Stimulated activated CD8-positive, alpha-beta memory T cell treated with anti-CD3 and anti-CD28 coated beads, Interleukin-15, amount 100 ng/mL, for 24 hours (primary cell): ENCODE measurements at regions not wholly inside any gene's neighbourhood (a gene's known extent, or its start where the extent isn't known, plus 50 kb on each side); places are given as distances from the start of the nearest gene placed in this dataset.

Experiments
- DNase-seq: peaks from one replicate; pipeline ENCODE4 v3.0.0-alpha.2; 2020; ENCODE audit warnings: low read depth

DNA sequence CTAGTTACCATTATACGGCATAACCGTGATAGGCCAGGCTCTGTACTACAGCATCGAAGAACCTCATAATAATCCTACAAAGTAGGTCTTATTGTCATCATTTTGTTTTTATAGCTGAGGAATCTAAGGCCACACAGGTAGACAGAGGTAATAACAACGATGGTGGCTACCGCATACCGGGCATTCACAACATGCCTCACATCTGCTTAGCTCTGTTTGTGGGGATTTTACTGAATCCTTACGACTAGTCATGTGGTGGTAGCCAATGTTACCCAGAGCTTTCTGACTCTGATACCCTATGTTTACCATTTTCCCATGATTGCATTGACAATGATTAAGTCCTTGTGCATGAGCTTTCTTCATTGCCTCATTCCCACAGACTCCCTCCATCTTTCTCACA, 269.4 kb downstream of the TCF7L2 start:
- DNase-seq = no peak

DNA sequence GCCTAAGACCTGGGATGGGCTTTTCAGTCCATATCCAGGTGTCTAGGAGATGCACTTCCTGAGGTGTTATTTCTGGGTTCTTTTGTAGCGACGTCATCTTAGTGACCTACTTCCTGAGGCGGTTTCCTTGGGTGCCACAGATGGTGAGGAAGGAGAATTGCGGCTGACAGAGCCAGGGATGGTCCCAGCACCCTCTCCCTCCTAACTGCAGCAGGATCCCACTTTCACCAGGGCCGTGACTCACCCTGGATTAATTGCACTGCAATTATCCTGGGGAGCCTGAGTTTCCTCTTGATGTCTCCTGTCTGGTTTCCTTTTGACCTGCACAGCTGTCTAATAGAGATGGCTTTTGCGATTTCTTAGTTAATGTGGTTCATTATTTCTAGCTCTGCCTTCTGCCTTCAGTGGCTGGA, 271.7 kb downstream of the TCF7L2 start:
- DNase-seq = no peak

DNA sequence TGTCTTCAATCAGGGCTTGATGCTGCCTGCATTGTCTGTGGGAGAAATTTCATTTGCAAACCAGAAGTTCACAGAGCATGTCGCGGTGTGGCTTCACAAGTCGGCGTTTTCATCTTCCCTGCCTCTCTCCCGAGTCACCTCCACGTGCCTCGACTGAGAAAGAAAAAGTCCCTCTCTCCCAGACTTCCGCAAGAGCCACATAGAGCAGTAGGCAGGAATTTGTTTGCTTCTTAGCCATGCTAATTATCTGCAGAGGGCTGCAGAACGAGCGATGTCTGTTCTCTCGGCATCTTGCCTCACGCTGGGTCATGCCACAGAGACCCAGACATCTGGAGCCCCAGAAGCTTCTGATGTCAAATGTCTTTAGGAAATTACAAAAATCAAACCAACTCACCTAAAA, 272.2 kb downstream of the TCF7L2 start:
- DNase-seq = no peak

DNA sequence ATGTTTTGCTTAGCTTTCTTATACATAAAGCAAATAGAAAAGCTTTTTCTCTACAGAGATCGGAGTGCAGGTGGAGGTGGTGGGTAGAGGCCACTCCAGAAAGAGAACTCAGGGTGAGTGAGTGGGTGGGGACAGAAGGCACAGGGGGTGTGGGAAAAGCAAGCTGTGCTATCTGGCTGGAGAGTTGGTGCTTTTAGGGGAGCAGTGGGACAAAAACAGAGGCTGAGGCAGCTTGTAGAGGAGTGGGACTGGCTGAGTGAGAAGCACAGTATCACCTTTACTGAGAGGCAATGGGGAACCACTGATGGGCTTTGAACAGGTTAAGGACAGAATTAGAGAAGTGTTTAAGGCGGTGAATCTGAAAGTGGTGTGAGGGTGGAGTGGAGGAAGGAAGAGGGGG, 275.3 kb downstream of the TCF7L2 start:
- no peak for DNase-seq

DNA sequence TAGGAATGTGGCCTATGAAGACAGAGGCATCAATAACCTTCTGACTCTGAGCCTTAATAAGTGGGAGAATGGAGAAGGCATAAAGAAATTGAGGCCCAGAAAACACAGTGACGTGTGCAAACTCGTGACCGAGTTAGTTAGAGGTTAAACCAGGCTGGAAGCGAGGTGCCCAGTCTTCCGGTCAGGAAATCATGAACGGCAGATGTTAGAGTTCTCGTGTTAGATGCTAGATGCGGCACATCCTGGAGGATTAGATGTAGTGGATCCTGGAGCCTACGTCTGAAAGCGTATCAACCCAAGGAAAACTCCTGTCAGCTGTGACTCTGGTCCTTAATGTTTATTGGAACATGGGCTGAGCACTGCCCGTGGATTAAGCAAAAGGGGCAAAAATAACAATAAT, 275.9 kb downstream of the TCF7L2 start:
- DNase-seq = no peak

DNA sequence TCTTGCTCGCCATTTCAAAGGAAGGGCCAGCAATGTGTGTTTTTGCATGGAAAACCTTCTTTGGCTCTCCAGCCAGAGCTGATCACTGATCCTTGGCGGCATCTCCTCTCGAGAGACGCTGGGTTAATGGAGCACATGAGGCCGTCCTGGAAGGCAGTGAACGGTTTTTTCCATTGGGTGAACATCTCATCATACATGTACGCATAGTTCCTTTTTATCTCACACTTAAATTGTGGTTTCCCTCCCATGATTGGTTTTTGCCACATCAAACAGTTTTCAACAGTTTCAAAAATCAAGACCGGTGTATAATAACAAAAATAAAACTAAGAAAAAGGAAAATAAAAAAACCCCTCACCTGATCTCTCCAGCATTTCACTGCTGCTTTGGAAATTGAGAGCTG, 276.4 kb downstream of the TCF7L2 start:
- no peak for DNase-seq

- DNase-seq = no peak
Measured at GRCh38 chr10:113226831-113227445, 276.9 kb downstream of the TCF7L2 start.

GRCh38 chr10:113228530-113228929, 278.5 kb downstream of the TCF7L2 start:
- no peak for DNase-seq

DNA sequence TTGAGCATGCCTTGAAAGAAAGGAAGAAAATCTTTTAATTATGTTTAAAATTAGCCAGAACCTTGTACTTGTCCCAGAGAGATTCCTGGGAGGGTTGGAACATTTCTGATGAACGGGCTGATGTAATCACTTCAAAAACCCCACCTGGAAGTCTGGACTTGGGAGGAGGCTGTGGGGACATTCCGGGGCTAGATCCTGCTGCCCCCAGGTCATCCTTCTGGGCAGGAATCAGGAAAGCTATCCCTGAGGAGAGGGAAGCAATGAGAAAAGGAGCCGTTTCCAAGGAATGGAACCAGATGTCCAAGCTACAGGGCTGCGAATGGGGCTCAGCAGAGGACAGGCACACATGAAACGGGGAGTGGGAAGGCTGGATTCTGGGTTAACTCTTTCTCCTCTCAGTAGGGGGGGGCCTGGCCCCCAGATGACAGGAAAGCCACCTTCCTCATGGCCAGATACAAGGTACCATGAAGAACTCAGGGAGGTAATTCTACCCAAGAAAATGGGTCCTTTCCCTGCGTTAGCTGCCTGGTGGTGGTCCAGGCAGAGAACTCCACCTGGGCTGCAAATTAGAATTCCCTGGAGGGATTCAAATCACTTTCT, 280.1 kb downstream of the TCF7L2 start:
- DNase-seq = no peak

GRCh38 chr10:113232928-113233511, 283.0 kb downstream of the TCF7L2 start:
- no peak for DNase-seq

DNA sequence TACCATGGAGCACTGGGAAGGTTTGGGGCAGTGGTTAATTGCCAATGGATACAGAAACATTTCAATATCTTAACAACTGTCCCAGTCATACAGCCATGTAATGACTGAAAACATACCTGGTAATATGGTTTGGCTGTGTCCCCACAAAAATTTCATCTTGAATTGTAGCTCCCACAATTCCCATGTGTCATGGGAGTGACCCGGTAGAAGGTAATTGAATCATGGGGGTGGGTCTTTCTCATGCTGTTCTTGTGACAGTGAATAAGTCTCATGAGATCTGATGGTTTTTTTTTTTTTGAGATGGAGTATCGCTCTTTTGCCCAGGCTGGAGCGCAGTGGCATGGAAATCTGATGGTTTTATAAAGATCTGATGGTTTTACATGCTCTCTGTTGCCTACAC, 284.4 kb downstream of the TCF7L2 start:
- DNase-seq = no peak

DNA sequence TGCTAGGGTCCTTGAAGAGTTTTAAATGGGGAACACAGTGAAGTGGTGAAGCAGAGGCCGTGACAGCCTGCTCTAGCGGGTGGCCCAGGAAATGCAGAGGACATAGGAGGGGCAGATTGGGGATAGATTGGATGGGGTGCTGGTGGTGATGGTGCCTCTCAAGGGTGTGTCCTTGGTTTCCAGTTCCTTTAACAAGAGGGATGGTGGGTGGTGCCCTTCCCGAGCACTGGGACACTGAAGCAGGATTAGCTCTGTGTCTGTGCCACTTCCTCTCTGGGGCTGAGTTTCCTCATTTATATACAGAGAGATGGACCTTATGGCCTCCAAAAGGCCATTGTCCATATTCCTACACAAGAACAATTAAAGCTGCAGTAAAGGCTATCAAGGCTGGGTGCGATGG, 285.5 kb downstream of the TCF7L2 start:
- DNase-seq = no peak

- DNase-seq = no peak
Measured at GRCh38 chr10:113236998-113237397, 287.0 kb downstream of the TCF7L2 start.

DNA sequence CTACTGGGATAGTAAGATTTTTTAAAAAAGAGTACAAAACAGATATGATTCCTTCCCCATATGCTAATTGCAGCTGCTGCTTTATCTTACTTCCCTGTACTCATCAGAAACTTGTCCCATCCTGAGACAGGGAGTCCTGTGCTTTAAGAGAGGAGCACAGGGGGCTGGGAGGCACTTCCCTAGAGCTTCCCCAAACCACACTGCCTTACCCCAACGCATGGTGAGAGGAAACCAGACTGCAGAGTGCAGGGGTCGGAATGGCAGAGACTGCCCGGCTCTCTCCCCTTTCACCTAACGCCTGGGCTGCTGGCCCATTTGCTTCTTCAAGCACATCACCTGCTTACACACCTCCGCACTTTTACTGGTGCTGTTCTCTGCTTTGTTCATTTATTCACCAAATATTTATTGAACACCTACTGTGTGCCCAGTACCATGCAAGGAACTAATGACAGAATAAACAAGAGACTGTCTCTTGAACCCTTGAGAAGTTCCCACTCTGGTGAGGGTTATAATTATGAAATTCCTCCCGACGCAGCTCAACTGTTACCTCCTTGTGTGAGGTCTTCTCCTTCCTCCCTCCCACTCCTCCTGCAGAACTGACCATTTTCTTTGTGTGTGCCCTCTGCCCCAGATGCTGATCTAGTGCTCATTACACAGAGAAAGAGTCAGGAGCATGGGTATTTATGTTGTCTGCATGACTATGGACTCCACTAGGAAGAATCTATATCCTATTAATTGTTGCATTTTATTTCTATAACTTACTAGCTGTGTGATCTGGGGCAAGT, 289.7 kb downstream of the TCF7L2 start:
- no peak for DNase-seq

- DNase-seq = no peak
Measured at GRCh38 chr10:113240736-113241135, 290.7 kb downstream of the TCF7L2 start.

DNA sequence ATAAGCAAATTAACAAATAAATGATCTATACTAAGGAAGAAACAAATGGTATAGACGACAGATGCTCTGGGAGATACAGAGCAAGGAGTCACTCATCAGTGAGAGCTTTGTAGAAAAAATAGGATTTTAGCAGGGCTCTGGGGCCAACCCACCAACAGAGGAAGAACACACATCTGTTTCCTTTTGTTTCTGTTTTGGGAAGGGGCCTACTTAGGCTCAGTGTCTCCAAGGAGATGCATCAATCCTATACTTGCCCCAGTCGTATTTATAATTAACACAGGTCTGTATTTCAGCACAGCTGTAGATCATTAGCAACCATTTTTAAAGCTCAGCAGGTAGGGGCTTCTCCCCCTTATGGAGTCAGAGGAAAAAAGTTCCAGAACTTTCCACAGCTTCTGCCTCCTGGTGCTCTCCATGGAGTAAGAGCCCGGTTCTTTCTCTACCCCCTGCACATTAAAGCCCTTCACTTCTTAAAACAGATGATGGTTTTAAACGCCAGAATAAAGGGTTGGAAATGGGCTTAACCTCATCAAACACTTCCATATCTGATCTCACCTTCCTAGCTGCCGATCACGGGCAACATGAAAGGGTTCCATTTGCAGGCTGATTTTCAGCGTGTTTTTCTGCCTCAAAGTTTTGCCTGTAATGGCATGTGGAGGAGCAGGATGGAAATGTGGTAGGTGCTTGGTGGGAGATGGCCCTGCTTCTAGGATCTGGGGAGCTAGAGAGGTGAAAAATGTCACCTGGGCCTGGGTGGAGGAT, 291.7 kb downstream of the TCF7L2 start:
- no peak for DNase-seq

DNA sequence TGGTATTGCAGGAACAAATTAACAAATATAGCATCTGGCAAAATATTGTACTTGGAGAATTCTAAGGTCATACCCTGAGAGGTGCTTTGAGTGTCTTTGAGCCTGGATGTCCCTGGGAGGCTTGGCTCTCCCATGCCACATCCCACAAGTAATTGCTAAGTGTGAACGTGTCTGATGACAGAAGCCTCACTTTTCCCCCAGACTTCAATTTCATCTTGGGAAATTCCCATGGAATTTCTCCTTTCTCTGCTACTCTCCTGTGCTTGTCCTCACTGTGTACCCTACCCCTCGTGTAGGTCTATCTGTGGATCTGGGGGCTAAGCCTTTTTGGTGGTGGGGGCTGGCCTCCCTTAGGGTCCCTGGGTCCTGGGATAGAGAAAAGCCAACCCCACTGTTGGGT, 293.3 kb downstream of the TCF7L2 start:
- no peak for DNase-seq

GRCh38 chr10:113244750-113245149, 294.7 kb downstream of the TCF7L2 start:
- no peak for DNase-seq

GRCh38 chr10:113245286-113245685, 295.2 kb downstream of the TCF7L2 start:
- no peak for DNase-seq

DNA sequence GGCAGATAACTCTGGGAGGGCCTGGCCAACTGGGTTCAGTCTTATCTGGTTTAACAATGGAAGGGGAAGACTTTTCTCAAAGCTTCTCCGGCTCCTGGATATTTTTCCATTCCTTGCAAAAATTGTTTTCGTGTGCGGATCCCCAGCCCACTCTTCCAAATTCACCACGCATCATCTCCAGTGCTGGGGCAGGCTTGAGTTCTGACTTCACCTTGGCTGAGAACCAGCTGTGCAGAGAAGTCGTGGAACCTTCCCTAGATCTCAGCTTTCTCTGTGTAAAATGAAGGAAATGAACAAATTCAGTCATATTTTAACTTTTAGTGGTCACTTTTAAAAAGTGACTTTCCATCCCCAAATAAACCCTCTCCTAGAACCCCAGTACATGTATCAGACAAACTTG, 297.0 kb downstream of the TCF7L2 start:
- no peak for DNase-seq

- DNase-seq = no peak
Measured at GRCh38 chr10:113252650-113253618, 299.9 kb upstream of the HABP2 start.
